ENCODE measurements at regions not wholly inside any gene's neighbourhood (a gene's known extent, or its start where the extent isn't known, plus 50 kb on each side); places are given as distances from the start of the nearest gene placed in this dataset.
"Not testable (repeated sequence)": the region's sequence is repeated elsewhere in the genome, so short reads cannot be mapped to it uniquely, and the experiment has no call there.

GRCh38 chrY:19535697-19536096 lies 208.8 kb downstream of the KDM5D start:
- DNase-seq: not testable (repeated sequence)

- DNase-seq: no peak
These were observed 222.6 kb downstream of the KDM5D start for GRCh38 chrY:19521976-19522375.

GRCh38 chrY:19503092-19503449 lies 241.5 kb downstream of the KDM5D start:
- no peak for DNase-seq

- DNase-seq: no peak
These were observed 242.1 kb downstream of the KDM5D start for GRCh38 chrY:19502169-19503091.

GRCh38 chrY:19498556-19498955 lies 246.0 kb downstream of the KDM5D start:
- DNase-seq: no peak

- DNase-seq: no peak
These were observed 257.0 kb downstream of the KDM5D start for GRCh38 chrY:19487494-19487893.

GRCh38 chrY:19484997-19485396 lies 259.5 kb downstream of the KDM5D start:
- no peak for DNase-seq

GRCh38 chrY:19479141-19479540 lies 265.4 kb downstream of the KDM5D start:
- no peak for DNase-seq

GRCh38 chrY:19477959-19478358 lies 266.6 kb downstream of the KDM5D start:
- no peak for DNase-seq

GRCh38 chrY:19465809-19466208 lies 278.7 kb downstream of the KDM5D start:
- no peak for DNase-seq

GRCh38 chrY:19456855-19457448 lies 287.6 kb downstream of the KDM5D start:
- DNase-seq: no peak

GRCh38 chrY:19433059-19433458 lies 311.5 kb downstream of the KDM5D start:
- peak; percentile 6 for DNase-seq

- DNase-seq: no peak
These were observed 316.6 kb downstream of the KDM5D start for GRCh38 chrY:19427736-19428518.

- DNase-seq: not testable (repeated sequence)
These were observed 317.3 kb downstream of the KDM5D start for GRCh38 chrY:19427191-19427590.

GRCh38 chrY:19410980-19411766 lies 333.4 kb downstream of the KDM5D start:
- DNase-seq: no peak

- no peak for DNase-seq
These were observed 338.3 kb downstream of the KDM5D start for GRCh38 chrY:19406246-19406645.

- DNase-seq: no peak
These were observed 338.9 kb downstream of the KDM5D start for GRCh38 chrY:19405598-19405997.

GRCh38 chrY:19392876-19393275 lies 351.6 kb downstream of the KDM5D start:
- no peak for DNase-seq

GRCh38 chrY:19391922-19392321 lies 352.6 kb downstream of the KDM5D start:
- no peak for DNase-seq

GRCh38 chrY:19365321-19365720 lies 379.2 kb downstream of the KDM5D start:
- no peak for DNase-seq

GRCh38 chrY:19357249-19357648 lies 387.3 kb downstream of the KDM5D start:
- DNase-seq: no peak

- DNase-seq: no peak
These were observed 387.8 kb downstream of the KDM5D start for GRCh38 chrY:19356735-19357134.

- DNase-seq: no peak
These were observed 389.7 kb downstream of the KDM5D start for GRCh38 chrY:19354857-19355173.

Measured in COR-L47 (cell line).